Heart left ventricle (tissue), 16 donors: ENCODE measurements at regions not wholly inside any gene's neighbourhood (a gene's known extent, or its start where the extent isn't known, plus 50 kb on each side); places are given as distances from the start of the nearest gene placed in this dataset.

Experiments used
- ATAC-seq, 4 donors: fragments of 200-7000 bp; cut with Tn5 transposase; one replicate each; pipeline ENCODE4 v1.9.1; 2020 to 2022; ENCODE audit warnings: moderate library complexity in 4 of 4, mild to moderate bottlenecking in 3 of 4, moderate number of reproducible peaks in 1 of 4
- DNase-seq, 5 donors: peaks; one replicate each; pipeline ENCODE4 v3.0.0-alpha.2; 2020
- H3K27ac ChIP-seq, 12 donors: fragments of 200-600 bp; sonication (generic) in 4 of 12; one replicate each; pipeline versions ENCODE4 v1.5.0 to v1.8.0; 2016 to 2022; ENCODE audit warnings: mild to moderate bottlenecking in 2 of 12
- H3K27me3 ChIP-seq, 9 donors: fragments of 200-600 bp; sonication (generic) in 2 of 9; one replicate each; pipeline versions ENCODE4 v1.5.1 to v1.8.0; 2016 to 2022; ENCODE audit warnings: mild to moderate bottlenecking in 3 of 9
- H3K36me3 ChIP-seq, 9 donors: fragments of 200-600 bp; sonication (generic) in 2 of 9; one replicate each; pipeline versions ENCODE4 v1.5.0 to v1.8.0; 2018 to 2022; ENCODE audit warnings: mild to moderate bottlenecking in 2 of 9
- H3K4me1 ChIP-seq, 12 donors: fragments of 200-600 bp; sonication (generic) in 4 of 12; one replicate each; pipeline versions ENCODE4 v1.5.0 to v1.8.0; 2016 to 2022; ENCODE audit warnings: mild to moderate bottlenecking in 3 of 12
- H3K4me3 ChIP-seq, 12 donors: fragments of 200-600 bp; sonication (generic) in 4 of 12; one replicate each; pipeline versions ENCODE4 v1.5.0 to v1.8.0; 2017 to 2022; ENCODE audit warnings: mild to moderate bottlenecking in 9 of 12, moderate library complexity in 4 of 12
- H3K9me3 ChIP-seq, 12 donors: fragments of 200-600 bp; sonication (generic) in 4 of 12; one replicate each; pipeline versions ENCODE4 v1.5.0 to v1.8.0; 2016 to 2022; ENCODE audit warnings: mild to moderate bottlenecking in 1 of 12
- CTCF ChIP-seq, 12 donors: fragments of 200-600 bp; sonication (generic) in 4 of 12; IDR thresholded peaks; one replicate each; pipeline versions ENCODE4 v1.5.0 to v1.8.0; 2018 to 2022; ENCODE audit warnings: antibody characterized with exemption in 12 of 12, mild to moderate bottlenecking in 5 of 12
- POLR2A ChIP-seq, 2 donors: fragments of 450-650 bp; IDR thresholded peaks; one replicate each; pipeline ENCODE4 v1.6.1; 2017; ENCODE audit warnings: antibody characterized with exemption in 2 of 2, mild to moderate bottlenecking in 2 of 2, moderate library complexity in 2 of 2
- WGBS, 4 donors: extraction: QIAGEN DNeasy Blood & Tissue Kit in 2 of 4; methylation state at CpG; one replicate each; pipeline versions ENCODE4 v1.1.5 to v1.1.7; 2013 to 2018; 5-methylcytosine and 5-hydroxymethylcytosine counted together
- intact Hi-C, 10 donors: fragments of 100-400 bp; cut with DNase I; formaldehyde crosslinking; loops; one replicate each; pipeline versions ENCODE4 v1.11.1 to v1.14.2; 2022
- donor health status: ischemic (EF 13 %, LVEDD 7.1; RV severe dilation, severe dysfunction).
- donor health status: healthy with polysubstance abuse.
- donor health status: DM: no; HTN: yes; CAD: no.
- donor health status: DM: no; HTN: no; CAD: no.
- donor health status: ischemic (EF 25% LVEDD 6.9; RV normal size, moderate dysfunction).
- donor health status: ischemic (EF 25% LVEDD 5.7; RV mildly dilated, moderate dysfunction).
- donor health status: healthy.
- donor health status: DM: yes; HTN: yes; CAD: no.
- donor health status: ischemic (EF 35%, LVEDD 5.7; RV mildly dilated, moderate dysfunction).
- donor health status: nonischemic (EF 11% LVEDD 7.7; RV severe dilation, severe dysfunction).
- donor health status: DM: yes; HTN: yes; CAD: no.
- donor health status: PGD.
- donor health status: ischemic (EF 29% LVEDD 5.4; RV normal size, mild dysfunction).
- donor health status: nonischemic (EF 23%, LVEDD 6.1; RV moderate dilation, normal function).

GRCh38 chr18:2412996-2413751 lies 158.1 kb downstream of the METTL4 start:
- Histone ChIP-seq H3K36me3 (no peaks in the 10 kb centered on the region), H3K4me1 (no peaks in the 10 kb centered on the region), H3K27ac (no peak overlapping the region), H3K4me3 (no peak overlapping the region), H3K9me3 (no peaks in the 10 kb centered on the region), H3K27me3 (no peaks in the 10 kb centered on the region)
- DNase-seq = no peak
- TF ChIP-seq POLR2A (IDR thresholded peaks at IDR 0.05) (no peak), CTCF (IDR thresholded peaks at IDR 0.05) (no peak)
- intact Hi-C loops = no loop called here
- WGBS, 4 donors = 72 to 79% (median 74%) methylated on average over 9 of the region's 9 CpGs
- no peak for ATAC-seq

- TF ChIP-seq POLR2A (IDR thresholded peaks at IDR 0.05) (no peak), CTCF (IDR thresholded peaks at IDR 0.05) (no peak)
- no peaks in the 10 kb centered on the region for H3K36me3 ChIP-seq
- intact Hi-C loops = no loop called here
- H3K4me3 ChIP-seq = no peak overlapping the region
- no peaks in the 10 kb centered on the region for H3K9me3 ChIP-seq
- no peaks in the 10 kb centered on the region for H3K27me3 ChIP-seq
- H3K27ac ChIP-seq = no peak overlapping the region
- no peak for DNase-seq
- ATAC-seq = no peak
- H3K4me1 ChIP-seq = no peaks in the 10 kb centered on the region
These were observed 157.1 kb downstream of the METTL4 start for GRCh38 chr18:2414235-2414634.

- Histone ChIP-seq H3K27me3 (no peaks in the 10 kb centered on the region), H3K27ac (no peak overlapping the region), H3K4me1 (no peaks in the 10 kb centered on the region), H3K36me3 (no peaks in the 10 kb centered on the region), H3K9me3 (no peaks in the 10 kb centered on the region), H3K4me3 (no peak overlapping the region)
- intact Hi-C loops = no loop called here
- ATAC-seq (no peak), DNase-seq (no peak)
- WGBS, 4 donors = 78 to 90% (median 83%) methylated on average over 3 of the region's 3 CpGs
- no peak for TF ChIP-seq CTCF (IDR thresholded peaks at IDR 0.05)
- TF ChIP-seq POLR2A (IDR thresholded peaks at IDR 0.05) = no peak
These were observed 155.6 kb downstream of the METTL4 start for GRCh38 chr18:2415656-2416055.

- Histone ChIP-seq H3K27me3 (no peaks in the 10 kb centered on the region), H3K4me3 (no peak overlapping the region), H3K9me3 (no peaks in the 10 kb centered on the region), H3K27ac (no peak overlapping the region), H3K36me3 (no peaks in the 10 kb centered on the region), H3K4me1 (no peaks in the 10 kb centered on the region)
- ATAC-seq (no peak), DNase-seq (no peak)
- no peak for TF ChIP-seq POLR2A (IDR thresholded peaks at IDR 0.05)
- no peak for TF ChIP-seq CTCF (IDR thresholded peaks at IDR 0.05)
- intact Hi-C loops = no loop called here
- 40 to 57% (median 51%) methylated on average over 5 of the region's 5 CpGs for WGBS, 4 donors
These were observed 153.3 kb downstream of the METTL4 start for GRCh38 chr18:2417861-2418610.
